K562 (cell line): ENCODE measurements at regions not wholly inside any gene's neighbourhood (a gene's known extent, or its start where the extent isn't known, plus 50 kb on each side); places are given as distances from the start of the nearest gene placed in this dataset.

Experiments
- CREM ChIP-seq: IDR thresholded peaks from 2 replicates; pipeline ENCODE4 v1.6.1; 2014; ENCODE audit warnings: antibody characterized with exemption, low read depth
- EZH2 ChIP-seq: IDR thresholded peaks from 2 replicates; pipeline ENCODE4 v1.6.1; 2012; ENCODE audit warnings: low read depth, mild to moderate bottlenecking, inconsistent platforms, low read length, borderline replicate concordance
- L3MBTL2 ChIP-seq: fragments of 450-650 bp; IDR thresholded peaks from 2 replicates; pipeline ENCODE4 v1.6.1; 2016; ENCODE audit warnings: mild to moderate bottlenecking, moderate library complexity
- TF ChIP-seq, protein P1 (sequence below), 3 experiments: IDR thresholded peaks in 2 of 3; conservative IDR thresholded peaks in 1 of 3; 2 replicates each; pipeline ENCODE4 v1.5.1; 2011 to 2012; ENCODE audit warnings: low read length in 3 of 3, mild to moderate bottlenecking in 3 of 3, control low read depth in 2 of 3, improper control_type of control experiment in 1 of 3, inconsistent platforms in 1 of 3, low read depth in 1 of 3, mixed read lengths in 1 of 3, moderate library complexity in 1 of 3; ENCODE audit not compliant: insufficient read depth in 2 of 3

DNA sequence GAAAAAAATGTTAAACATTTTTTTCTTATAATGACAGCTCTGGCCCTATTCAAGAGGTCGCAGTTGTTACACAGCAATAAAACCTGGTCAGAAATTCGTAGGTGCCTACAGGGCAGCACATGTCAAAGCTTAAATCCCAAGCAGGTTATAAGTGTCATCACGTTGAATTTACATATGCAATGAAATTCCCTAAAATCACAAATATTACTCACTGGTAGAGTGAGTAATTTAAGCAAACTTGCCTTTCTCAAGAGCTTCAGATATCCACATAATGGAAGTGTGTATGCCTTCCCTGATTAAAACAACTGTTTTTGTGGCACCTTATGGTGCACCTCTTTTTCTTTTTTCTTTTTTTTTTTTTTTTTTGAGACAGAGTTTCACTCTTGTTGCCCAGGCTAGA lies 90.7 kb upstream of the FNDC3B start:
- TF ChIP-seq, protein P1, sequence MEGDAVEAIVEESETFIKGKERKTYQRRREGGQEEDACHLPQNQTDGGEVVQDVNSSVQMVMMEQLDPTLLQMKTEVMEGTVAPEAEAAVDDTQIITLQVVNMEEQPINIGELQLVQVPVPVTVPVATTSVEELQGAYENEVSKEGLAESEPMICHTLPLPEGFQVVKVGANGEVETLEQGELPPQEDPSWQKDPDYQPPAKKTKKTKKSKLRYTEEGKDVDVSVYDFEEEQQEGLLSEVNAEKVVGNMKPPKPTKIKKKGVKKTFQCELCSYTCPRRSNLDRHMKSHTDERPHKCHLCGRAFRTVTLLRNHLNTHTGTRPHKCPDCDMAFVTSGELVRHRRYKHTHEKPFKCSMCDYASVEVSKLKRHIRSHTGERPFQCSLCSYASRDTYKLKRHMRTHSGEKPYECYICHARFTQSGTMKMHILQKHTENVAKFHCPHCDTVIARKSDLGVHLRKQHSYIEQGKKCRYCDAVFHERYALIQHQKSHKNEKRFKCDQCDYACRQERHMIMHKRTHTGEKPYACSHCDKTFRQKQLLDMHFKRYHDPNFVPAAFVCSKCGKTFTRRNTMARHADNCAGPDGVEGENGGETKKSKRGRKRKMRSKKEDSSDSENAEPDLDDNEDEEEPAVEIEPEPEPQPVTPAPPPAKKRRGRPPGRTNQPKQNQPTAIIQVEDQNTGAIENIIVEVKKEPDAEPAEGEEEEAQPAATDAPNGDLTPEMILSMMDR (IDR thresholded peaks at IDR 0.05 in 2 of 3, conservative IDR thresholded peaks at IDR 0.05 in 1 of 3; ENCODE audit: insufficient read depth in 2 of 3, low read depth in 1 of 3, low read length in 3 of 3): no peak
- TF ChIP-seq CREM (no peak), EZH2 (no peak), L3MBTL2 (no peak)
